Mucosa of rectum (tissue), 2 donors: ENCODE measurements at regions not wholly inside any gene's neighbourhood (a gene's known extent, or its start where the extent isn't known, plus 50 kb on each side); places are given as distances from the start of the nearest gene placed in this dataset.

Experiments used
- H3K27ac ChIP-seq, 2 donors: one replicate each; pipeline ENCODE4 v1.7.0; 2013; ENCODE audit warnings: inconsistent platforms in 2 of 2, low read depth in 2 of 2, low read length in 2 of 2
- H3K27me3 ChIP-seq, 2 donors: one replicate each; pipeline ENCODE4 v1.7.0; 2013; ENCODE audit warnings: low read length in 2 of 2; ENCODE audit not compliant: control insufficient read depth in 2 of 2, insufficient read depth in 2 of 2
- H3K36me3 ChIP-seq, 2 donors: one replicate each; pipeline ENCODE4 v1.7.0; 2013; ENCODE audit warnings: low read length in 2 of 2; ENCODE audit not compliant: control insufficient read depth in 2 of 2, insufficient read depth in 2 of 2
- H3K4me1 ChIP-seq, 2 donors: one replicate each; pipeline ENCODE4 v1.7.0; 2013; ENCODE audit warnings: low read length in 2 of 2, mild to moderate bottlenecking in 1 of 2; ENCODE audit not compliant: control insufficient read depth in 2 of 2, insufficient read depth in 2 of 2
- H3K4me3 ChIP-seq, 2 donors: one replicate each; pipeline ENCODE4 v1.7.0; 2013; ENCODE audit warnings: low read length in 2 of 2
- H3K9ac ChIP-seq, 2 donors: one replicate each; pipeline ENCODE4 v1.7.0; 2013; ENCODE audit warnings: low read length in 2 of 2, low read depth in 1 of 2, mild to moderate bottlenecking in 1 of 2
- H3K9me3 ChIP-seq, 2 donors: one replicate each; pipeline ENCODE4 v1.7.0; 2013; ENCODE audit warnings: low read length in 2 of 2; ENCODE audit not compliant: control insufficient read depth in 2 of 2
- donor health status: healthy.
- donor health status: Normal muscosa, but diverticular disease.

GRCh38 chr2:3099860-3100234, 277.8 kb downstream of the EIPR1 start:
- no peaks in the 10 kb centered on the region for H3K27me3 ChIP-seq
- H3K4me3 ChIP-seq, result no peak overlapping the region
- no peak overlapping the region for H3K9ac ChIP-seq
- no peaks in the 10 kb centered on the region for H3K36me3 ChIP-seq
- H3K4me1 ChIP-seq, result no peaks in the 10 kb centered on the region
- no peaks in the 10 kb centered on the region for H3K9me3 ChIP-seq
- H3K27ac ChIP-seq, result no peak overlapping the region

- Histone ChIP-seq H3K9me3 (no peaks in the 10 kb centered on the region), H3K4me1 (no peaks in the 10 kb centered on the region), H3K27me3 (no peaks in the 10 kb centered on the region), H3K9ac (no peak overlapping the region), H3K4me3 (no peak overlapping the region), H3K27ac (no peak overlapping the region), H3K36me3 (no peaks in the 10 kb centered on the region)
These were observed 278.3 kb downstream of the EIPR1 start for GRCh38 chr2:3099145-3099859.

- Histone ChIP-seq H3K4me1 (no peaks in the 10 kb centered on the region), H3K36me3 (no peaks in the 10 kb centered on the region), H3K27me3 (no peaks in the 10 kb centered on the region), H3K4me3 (no peak overlapping the region), H3K9me3 (no peaks in the 10 kb centered on the region), H3K9ac (no peak overlapping the region), H3K27ac (no peak overlapping the region)
These were observed 279.4 kb downstream of the EIPR1 start for GRCh38 chr2:3098231-3098630.

- Histone ChIP-seq H3K9ac (no peak overlapping the region), H3K4me3 (no peak overlapping the region), H3K36me3 (no peaks in the 10 kb centered on the region), H3K9me3 (no peaks in the 10 kb centered on the region), H3K27ac (no peak overlapping the region), H3K27me3 (no peaks in the 10 kb centered on the region), H3K4me1 (no peaks in the 10 kb centered on the region)
These were observed 279.8 kb downstream of the EIPR1 start for GRCh38 chr2:3097804-3098203.

GRCh38 chr2:3094999-3095958, 282.3 kb downstream of the EIPR1 start:
- Histone ChIP-seq H3K36me3 (no peaks in the 10 kb centered on the region), H3K27me3 (no peaks in the 10 kb centered on the region), H3K27ac (no peak overlapping the region), H3K9me3 (no peaks in the 10 kb centered on the region), H3K4me3 (no peak overlapping the region), H3K4me1 (no peaks in the 10 kb centered on the region), H3K9ac (no peak overlapping the region)

GRCh38 chr2:3094318-3094717, 283.3 kb downstream of the EIPR1 start:
- Histone ChIP-seq H3K9ac (no peak overlapping the region), H3K27ac (no peak overlapping the region), H3K9me3 (no peaks in the 10 kb centered on the region), H3K4me3 (no peak overlapping the region), H3K27me3 (no peaks in the 10 kb centered on the region), H3K36me3 (no peaks in the 10 kb centered on the region), H3K4me1 (no peaks in the 10 kb centered on the region)

GRCh38 chr2:3091696-3092095, 285.9 kb downstream of the EIPR1 start:
- no peak overlapping the region for H3K4me3 ChIP-seq
- H3K27me3 ChIP-seq, result no peaks in the 10 kb centered on the region
- H3K9me3 ChIP-seq, result no peaks in the 10 kb centered on the region
- no peaks in the 10 kb centered on the region for H3K36me3 ChIP-seq
- H3K4me1 ChIP-seq, result no peaks in the 10 kb centered on the region
- no peak overlapping the region for H3K9ac ChIP-seq
- H3K27ac ChIP-seq, result no peak overlapping the region

GRCh38 chr2:3082705-3083104, 294.9 kb downstream of the EIPR1 start:
- Histone ChIP-seq H3K36me3 (no peaks in the 10 kb centered on the region), H3K9me3 (no peaks in the 10 kb centered on the region), H3K9ac (no peak overlapping the region), H3K4me3 (no peak overlapping the region), H3K27ac (no peak overlapping the region), H3K4me1 (no peaks in the 10 kb centered on the region), H3K27me3 (no peaks in the 10 kb centered on the region)

- Histone ChIP-seq H3K27me3 (no peaks in the 10 kb centered on the region), H3K4me3 (no peak overlapping the region), H3K9me3 (no peaks in the 10 kb centered on the region), H3K27ac (no peak overlapping the region), H3K9ac (no peak overlapping the region), H3K36me3 (no peaks in the 10 kb centered on the region), H3K4me1 (no peaks in the 10 kb centered on the region)
These were observed 297.4 kb downstream of the EIPR1 start for GRCh38 chr2:3079959-3080948.
